ENCODE measurements at regions not wholly inside any gene's neighbourhood (a gene's known extent, or its start where the extent isn't known, plus 50 kb on each side); places are given as distances from the start of the nearest gene placed in this dataset.

DNA sequence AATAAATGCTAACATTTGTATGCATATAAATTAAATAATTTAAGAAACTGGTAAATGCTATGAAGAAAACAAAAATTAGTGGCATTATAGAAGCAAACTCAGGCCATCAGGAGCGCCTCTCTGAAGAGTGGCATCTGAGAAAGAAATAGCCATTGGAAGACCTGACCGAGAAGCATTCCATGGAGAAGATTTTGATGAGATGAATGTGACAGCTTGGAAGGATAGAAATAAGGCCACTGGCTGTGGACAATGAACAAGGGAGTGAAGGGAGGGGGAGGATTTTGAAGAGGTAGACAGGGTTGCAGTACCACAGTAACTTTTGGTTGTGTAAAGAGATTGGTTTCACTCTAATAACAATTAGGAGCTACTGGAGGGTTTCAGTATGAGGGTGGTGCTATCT, 436.7 kb downstream of the CCSER2 start:
- Histone ChIP-seq H3K27ac (ENCODE audit: low read depth in 1 of 2, low read length in 2 of 2) (no peak overlapping the region), H3K27me3 (ENCODE audit: control insufficient read depth in 2 of 2, insufficient read depth in 2 of 2, low read length in 2 of 2) (no peaks in the 10 kb centered on the region), H3K79me2 (ENCODE audit: insufficient read depth, low read length) (no peaks in the 10 kb centered on the region), H3K4me2 (replicated peaks; ENCODE audit: extremely low read depth, low read length, poor library complexity, severe bottlenecking) (no peak overlapping the region), H3K9me3 (replicated peaks in 1 of 2; ENCODE audit: control insufficient read depth in 1 of 2, insufficient read depth in 1 of 2, low read length in 2 of 2) (no peaks in the 10 kb centered on the region), H3K4me1 (ENCODE audit: control insufficient read depth in 1 of 2, insufficient read depth in 2 of 2, low read length in 2 of 2) (no peaks in the 10 kb centered on the region), H3K36me3 (replicated peaks in 1 of 2; ENCODE audit: control insufficient read depth in 1 of 2, insufficient read depth in 2 of 2, low read length in 2 of 2) (no peaks in the 10 kb centered on the region), H2AFZ (ENCODE audit: insufficient read depth, low read depth, low read length, poor library complexity, severe bottlenecking) (no peak overlapping the region), H4K20me1 (ENCODE audit: insufficient read depth, low read length) (no peaks in the 10 kb centered on the region), H3K9ac (ENCODE audit: insufficient read depth, low read length, poor library complexity, severe bottlenecking) (no peak overlapping the region), H3K4me3 (replicated peaks in 1 of 3; ENCODE audit: low read depth in 2 of 3, low read length in 3 of 3) (no peak overlapping the region)
- H3K4me3 Mint-ChIP-seq, result no peak overlapping the region
- H3K9me3 Mint-ChIP-seq, result peaks cover 0 to 7% (median 2%) of the 10 kb centered on the region in 7 donors
- WGBS (ENCODE audit: insufficient coverage), result 76% methylated on average over 2 of the region's 2 CpGs
- H3K4me1 Mint-ChIP-seq, result no peaks in the 10 kb centered on the region
- peak overlapping the region in 1 of 7 donors; percentile 34 for H3K27ac Mint-ChIP-seq
- no peak for TF ChIP-seq CTCF (IDR thresholded peaks at IDR 0.05)
- no peak for DNase-seq
- intact Hi-C loops (cut with micrococcal nuclease), result no loop called here
- no peaks in the 10 kb centered on the region for H3K36me3 Mint-ChIP-seq
- peaks cover 0 to 2% (median 1%) of the 10 kb centered on the region in 3 donors for H3K27me3 Mint-ChIP-seq (ENCODE audit: low read depth in 3 of 3)

DNA sequence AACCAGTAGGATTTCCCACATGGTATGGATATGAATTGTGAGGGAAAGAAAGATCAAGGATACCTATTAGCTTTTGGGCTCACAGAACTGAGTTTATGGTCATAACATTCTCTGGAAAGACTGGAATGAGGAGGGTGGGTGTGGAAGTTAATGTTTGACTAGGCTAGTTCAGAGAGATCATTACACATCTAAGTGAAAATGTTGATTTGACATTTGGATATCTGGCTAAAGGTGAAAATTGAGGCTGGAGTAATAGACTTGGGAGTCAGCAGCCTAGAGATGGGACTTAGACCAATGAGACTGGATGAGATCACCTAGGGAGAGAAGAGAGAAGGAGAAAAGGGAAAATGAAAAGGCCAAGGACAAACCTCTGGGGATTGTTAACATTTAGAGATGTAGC, 437.3 kb downstream of the CCSER2 start:
- no peaks in the 10 kb centered on the region for H3K79me2 ChIP-seq (ENCODE audit: insufficient read depth, low read length)
- H3K4me3 ChIP-seq (replicated peaks in 1 of 3; ENCODE audit: low read depth in 2 of 3, low read length in 3 of 3), result no peak overlapping the region
- no peak overlapping the region for H2AFZ ChIP-seq (ENCODE audit: insufficient read depth, low read depth, low read length, poor library complexity, severe bottlenecking)
- peaks cover 0 to 7% (median 2%) of the 10 kb centered on the region in 7 donors for H3K9me3 Mint-ChIP-seq
- no peak for TF ChIP-seq CTCF (IDR thresholded peaks at IDR 0.05)
- DNase-seq, result no peak
- no peaks in the 10 kb centered on the region for H3K27me3 ChIP-seq (ENCODE audit: control insufficient read depth in 2 of 2, insufficient read depth in 2 of 2, low read length in 2 of 2)
- H3K4me3 Mint-ChIP-seq, result no peak overlapping the region
- no peaks in the 10 kb centered on the region for H3K4me1 ChIP-seq (ENCODE audit: control insufficient read depth in 1 of 2, insufficient read depth in 2 of 2, low read length in 2 of 2)
- H4K20me1 ChIP-seq (ENCODE audit: insufficient read depth, low read length), result no peaks in the 10 kb centered on the region
- no peak overlapping the region for H3K27ac Mint-ChIP-seq
- no peak overlapping the region for H3K27ac ChIP-seq (ENCODE audit: low read depth in 1 of 2, low read length in 2 of 2)
- intact Hi-C loops (cut with micrococcal nuclease), result no loop called here
- no peak overlapping the region for H3K9ac ChIP-seq (ENCODE audit: insufficient read depth, low read length, poor library complexity, severe bottlenecking)
- H3K4me2 ChIP-seq (replicated peaks; ENCODE audit: extremely low read depth, low read length, poor library complexity, severe bottlenecking), result no peak overlapping the region
- no peaks in the 10 kb centered on the region for H3K9me3 ChIP-seq (replicated peaks in 1 of 2; ENCODE audit: control insufficient read depth in 1 of 2, insufficient read depth in 1 of 2, low read length in 2 of 2)
- H3K36me3 ChIP-seq (replicated peaks in 1 of 2; ENCODE audit: control insufficient read depth in 1 of 2, insufficient read depth in 2 of 2, low read length in 2 of 2), result no peaks in the 10 kb centered on the region
- H3K27me3 Mint-ChIP-seq (ENCODE audit: low read depth in 3 of 3), result peaks cover 0 to 2% (median 1%) of the 10 kb centered on the region in 3 donors
- H3K4me1 Mint-ChIP-seq, result no peaks in the 10 kb centered on the region
- H3K36me3 Mint-ChIP-seq, result no peaks in the 10 kb centered on the region
